Right lobe of liver (tissue), 6 donors: ENCODE measurements at regions not wholly inside any gene's neighbourhood (a gene's known extent, or its start where the extent isn't known, plus 50 kb on each side); places are given as distances from the start of the nearest gene placed in this dataset.
A peak's percentile ranks its signal among the peaks of the same experiment; 100 is the strongest.

Source experiments
- ATAC-seq, 4 donors: fragments of 200-7000 bp; cut with Tn5 transposase; one replicate each; pipeline ENCODE4 v1.9.1; 2020; ENCODE audit warnings: mild to moderate bottlenecking in 4 of 4, moderate library complexity in 4 of 4
- DNase-seq, 3 donors: peaks; one replicate each; pipeline ENCODE4 v3.0.0-alpha.2; 2020
- H3K27ac ChIP-seq, 3 donors: fragments of 200-600 bp; one replicate each; pipeline ENCODE4 v1.8.0; 2022
- H3K27me3 ChIP-seq, 2 donors: fragments of 200-600 bp; one replicate each; pipeline ENCODE4 v1.8.0; 2022
- H3K36me3 ChIP-seq, 4 donors: fragments of 200-600 bp; sonication (generic) in 1 of 4; one replicate each; pipeline versions ENCODE4 v1.5.1 to v1.8.0; 2017 to 2022; ENCODE audit warnings: control low read depth in 1 of 4
- H3K4me1 ChIP-seq, 4 donors: fragments of 200-600 bp; sonication (generic) in 1 of 4; one replicate each; pipeline versions ENCODE4 v1.5.1 to v1.8.0; 2017 to 2022; ENCODE audit warnings: control low read depth in 1 of 4
- H3K4me3 ChIP-seq, 3 donors: fragments of 200-600 bp; one replicate each; pipeline ENCODE4 v1.8.0; 2022
- H3K9me3 ChIP-seq, 4 donors: fragments of 200-600 bp; sonication (generic) in 1 of 4; one replicate each; pipeline versions ENCODE4 v1.5.1 to v1.8.0; 2017 to 2022; ENCODE audit warnings: control low read depth in 1 of 4
- POLR2A ChIP-seq: fragments of 450-650 bp; IDR thresholded peaks from one replicate; pipeline ENCODE4 v1.6.1; 2017; ENCODE audit warnings: antibody characterized with exemption, mild to moderate bottlenecking
- WGBS: methylation state at CpG from one replicate; pipeline ENCODE4 v1.1.6; 2018; ENCODE audit warnings: low coverage, low lambda C conversion rate; ENCODE audit not compliant: insufficient coverage; ENCODE audit errors: missing lambda C conversion rate; 5-methylcytosine and 5-hydroxymethylcytosine counted together
- intact Hi-C, 2 donors: fragments of 100-400 bp; cut with DNase I; formaldehyde crosslinking; loops; one replicate each; pipeline versions ENCODE4 v1.11.2 to v1.14.1; 2022
- TF ChIP-seq, protein P1 (sequence below), 4 donors: fragments of 200-600 bp in 3 of 4; fragments of 450-650 bp in 1 of 4; IDR thresholded peaks; one replicate each; pipeline versions ENCODE4 v1.5.1 to v1.8.0; 2016 to 2022; ENCODE audit warnings: antibody characterized with exemption in 4 of 4, mild to moderate bottlenecking in 2 of 4
- donor health status: DM: no; HTN: yes; CAD: no.
- donor health status: DM: no; HTN: no; CAD: no.
- donor health status: DM: no; HTN: no; CAD: no.
- donor health status: DM: no; HTN: yes; CAD: no.
- donor health status: DM: no; HTN: yes; CAD: no.

DNA sequence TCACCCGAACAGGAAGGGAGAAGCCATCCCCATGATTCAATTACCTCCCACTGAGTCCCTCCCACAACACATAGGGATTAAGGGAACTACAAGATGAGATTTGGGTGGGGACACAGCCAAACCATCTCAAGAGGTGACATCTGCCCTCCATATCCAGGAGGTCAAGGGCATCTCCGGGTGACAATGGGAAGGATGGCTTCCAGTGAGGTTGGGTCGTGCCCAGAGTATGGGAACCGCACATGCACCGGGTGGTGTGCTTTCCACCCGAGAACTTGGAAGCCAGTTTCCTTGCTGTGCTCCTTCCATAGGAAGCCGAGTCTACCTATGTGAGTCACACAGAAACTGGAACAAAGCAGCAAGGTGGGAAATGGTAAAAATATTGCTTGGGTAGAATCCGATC is 216.9 kb upstream of the SALL3 start:
- intact Hi-C loops = no loop called here

DNA sequence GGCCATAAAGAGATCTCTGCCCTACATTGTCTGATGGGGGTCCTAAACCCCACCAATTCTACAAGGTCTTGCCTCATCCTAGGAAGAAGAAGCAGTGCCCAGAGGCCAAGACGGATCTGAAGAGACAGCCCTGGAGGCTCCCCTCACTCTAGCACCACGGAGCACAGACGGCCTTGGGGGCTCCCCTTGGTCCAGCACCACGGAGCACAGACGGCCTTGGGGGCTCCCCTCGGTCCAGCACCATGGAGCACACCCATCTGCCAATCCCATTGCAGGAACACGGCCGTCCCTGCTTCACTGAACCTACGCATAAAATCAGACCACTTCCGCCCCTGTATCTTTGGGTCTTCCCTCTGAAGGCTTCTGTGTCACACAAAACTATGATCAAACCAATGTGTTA is 215.1 kb upstream of the SALL3 start:
- intact Hi-C loops = no loop called here

More for the DNA sequence above, 216.9 kb upstream of the SALL3 start:
- WGBS = 51% methylated on average over 4 of the region's 8 CpGs
- Histone ChIP-seq H3K4me3 (no peak overlapping the region), H3K36me3 (no peaks in the 10 kb centered on the region), H3K27ac (no peak overlapping the region), H3K9me3 (no peaks in the 10 kb centered on the region), H3K27me3 (no peaks in the 10 kb centered on the region), H3K4me1 (no peaks in the 10 kb centered on the region)
- ATAC-seq = no peak
- DNase-seq = no peak
- no peak for TF ChIP-seq POLR2A
- TF ChIP-seq, protein P1, sequence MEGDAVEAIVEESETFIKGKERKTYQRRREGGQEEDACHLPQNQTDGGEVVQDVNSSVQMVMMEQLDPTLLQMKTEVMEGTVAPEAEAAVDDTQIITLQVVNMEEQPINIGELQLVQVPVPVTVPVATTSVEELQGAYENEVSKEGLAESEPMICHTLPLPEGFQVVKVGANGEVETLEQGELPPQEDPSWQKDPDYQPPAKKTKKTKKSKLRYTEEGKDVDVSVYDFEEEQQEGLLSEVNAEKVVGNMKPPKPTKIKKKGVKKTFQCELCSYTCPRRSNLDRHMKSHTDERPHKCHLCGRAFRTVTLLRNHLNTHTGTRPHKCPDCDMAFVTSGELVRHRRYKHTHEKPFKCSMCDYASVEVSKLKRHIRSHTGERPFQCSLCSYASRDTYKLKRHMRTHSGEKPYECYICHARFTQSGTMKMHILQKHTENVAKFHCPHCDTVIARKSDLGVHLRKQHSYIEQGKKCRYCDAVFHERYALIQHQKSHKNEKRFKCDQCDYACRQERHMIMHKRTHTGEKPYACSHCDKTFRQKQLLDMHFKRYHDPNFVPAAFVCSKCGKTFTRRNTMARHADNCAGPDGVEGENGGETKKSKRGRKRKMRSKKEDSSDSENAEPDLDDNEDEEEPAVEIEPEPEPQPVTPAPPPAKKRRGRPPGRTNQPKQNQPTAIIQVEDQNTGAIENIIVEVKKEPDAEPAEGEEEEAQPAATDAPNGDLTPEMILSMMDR (IDR thresholded peaks at IDR 0.05) = no peak

DNA sequence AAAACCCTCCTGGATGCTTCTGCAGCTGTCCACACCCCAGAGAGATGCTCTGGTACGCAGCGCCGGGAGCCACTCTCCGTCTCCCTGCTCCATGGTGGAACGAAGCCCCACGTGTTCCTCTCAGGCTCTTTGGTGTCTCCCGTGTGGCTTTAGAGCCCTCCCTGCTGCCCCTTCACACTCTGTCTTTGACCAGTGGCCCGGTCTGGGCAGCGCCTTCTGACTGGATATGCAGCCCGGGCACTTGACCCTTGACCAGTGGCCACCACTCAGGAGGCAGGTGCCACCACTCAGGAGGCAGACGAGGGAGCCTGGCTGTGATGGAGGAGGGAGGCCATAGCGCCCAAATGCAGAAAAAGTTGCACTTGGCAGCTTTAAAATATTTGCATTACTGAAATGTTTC is 214.5 kb upstream of the SALL3 start:
- TF ChIP-seq, protein P1 (IDR thresholded peaks at IDR 0.05) = no peak
- no peak for TF ChIP-seq POLR2A
- no peaks in the 10 kb centered on the region for H3K36me3 ChIP-seq
- H3K9me3 ChIP-seq = no peaks in the 10 kb centered on the region
- H3K27ac ChIP-seq = no peak overlapping the region
- DNase-seq (peak in 1 of 3 donors; percentile 22), ATAC-seq (no peak)
- no peaks in the 10 kb centered on the region for H3K4me1 ChIP-seq
- no peak overlapping the region for H3K4me3 ChIP-seq
- no peaks in the 10 kb centered on the region for H3K27me3 ChIP-seq
- intact Hi-C loops = no loop called here
- WGBS = 74% methylated on average over 9 of the region's 12 CpGs

More for the DNA sequence above, 215.1 kb upstream of the SALL3 start:
- H3K27me3 ChIP-seq = no peaks in the 10 kb centered on the region
- 59% methylated on average over 4 of the region's 10 CpGs for WGBS
- ATAC-seq (peak in 1 of 4 donors; percentile 15), DNase-seq (no peak)
- TF ChIP-seq, protein P1 (IDR thresholded peaks at IDR 0.05) = no peak
- TF ChIP-seq POLR2A = no peak
- no peak overlapping the region for H3K27ac ChIP-seq
- no peak overlapping the region for H3K4me3 ChIP-seq
- H3K9me3 ChIP-seq = no peaks in the 10 kb centered on the region
- no peaks in the 10 kb centered on the region for H3K36me3 ChIP-seq
- H3K4me1 ChIP-seq = no peaks in the 10 kb centered on the region

DNA sequence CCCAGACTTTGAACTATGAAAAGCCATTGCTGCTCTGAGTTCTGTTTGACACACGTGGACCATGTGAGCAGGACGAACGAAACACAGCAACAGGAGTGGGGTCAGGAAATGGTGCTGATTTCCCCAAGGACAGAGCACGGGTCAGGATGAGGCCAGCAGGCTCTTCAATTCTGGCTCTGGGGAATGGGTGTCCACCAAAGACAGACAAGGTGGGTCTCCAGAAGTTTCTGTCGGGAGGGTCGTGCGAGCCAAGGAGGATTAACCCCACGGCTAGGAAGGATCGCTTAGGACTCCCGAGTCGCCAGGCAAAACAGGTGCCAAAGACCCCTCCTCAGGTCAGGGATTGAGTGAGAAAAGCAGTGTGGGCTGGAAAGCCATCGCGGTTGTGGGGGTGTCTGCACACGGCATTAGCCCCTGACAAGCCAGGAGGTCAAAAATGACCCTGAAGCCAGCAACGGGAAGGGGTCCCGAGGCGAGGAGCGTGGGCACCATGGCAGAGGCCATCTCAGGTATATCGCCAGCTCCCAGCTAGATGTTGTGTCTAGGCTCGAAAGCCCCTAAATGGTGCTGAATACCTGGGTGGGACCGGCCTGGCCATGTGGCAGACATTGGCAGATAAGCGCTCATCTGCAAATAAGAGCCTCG is 213.9 kb upstream of the SALL3 start:
- ATAC-seq (no peak), DNase-seq (peak in 1 of 3 donors; percentile 27)
- Histone ChIP-seq H3K36me3 (no peaks in the 10 kb centered on the region), H3K27me3 (no peaks in the 10 kb centered on the region), H3K4me1 (no peaks in the 10 kb centered on the region), H3K27ac (no peak overlapping the region), H3K9me3 (no peaks in the 10 kb centered on the region), H3K4me3 (no peak overlapping the region)
- WGBS = 54% methylated on average over 14 of the region's 23 CpGs
- TF ChIP-seq, protein P1 (IDR thresholded peaks at IDR 0.05) = no peak
- no peak for TF ChIP-seq POLR2A
- intact Hi-C loops = no loop called here
